ENCODE measurements at regions not wholly inside any gene's neighbourhood (a gene's known extent, or its start where the extent isn't known, plus 50 kb on each side); places are given as distances from the start of the nearest gene placed in this dataset.

GRCh38 chr16:72236866-72237265 is 64.9 kb upstream of the PMFBP1 start:
- Histone ChIP-seq H3K4me3 (ENCODE audit: low read depth, low read length) (no peak overlapping the region), H3K27ac (ENCODE audit: extremely low read depth, low read depth, low read length) (no peak overlapping the region), H3K9me3 (ENCODE audit: control insufficient read depth, insufficient read depth, low read depth, low read length) (no peaks in the 10 kb centered on the region), H3K36me3 (ENCODE audit: control insufficient read depth in 2 of 2, insufficient read depth in 1 of 2, low read length in 2 of 2) (no peaks in the 10 kb centered on the region), H3K4me1 (ENCODE audit: control insufficient read depth, insufficient read depth, low read length) (no peaks in the 10 kb centered on the region)
- CTCF ChIA-PET: no interaction called here
- TF ChIP-seq TCF7L2 (IDR thresholded peaks at IDR 0.05; ENCODE audit: borderline replicate concordance, low read depth, low read length): no peak
- no peak for TF ChIP-seq AEBP2 (tag by site-specific recombination; IDR thresholded peaks at IDR 0.05; ENCODE audit: borderline replicate concordance)
- no peak for TF ChIP-seq ZNF155 (tag by site-specific recombination; IDR thresholded peaks at IDR 0.05)
- no peak for TF ChIP-seq HOXD13 (CRISPR knock-in tag; IDR thresholded peaks at IDR 0.05; ENCODE audit: borderline replicate concordance)
- TF ChIP-seq ZNF248 (tag by site-specific recombination; IDR thresholded peaks at IDR 0.05): no peak
- POLR2A ChIA-PET: no interaction called here

GRCh38 chr16:72234387-72234786 is 62.4 kb upstream of the PMFBP1 start:
- no peaks in the 10 kb centered on the region for H3K9me3 ChIP-seq (ENCODE audit: control insufficient read depth, insufficient read depth, low read depth, low read length)
- H3K4me3 ChIP-seq (ENCODE audit: low read depth, low read length): no peak overlapping the region
- no peaks in the 10 kb centered on the region for H3K4me1 ChIP-seq (ENCODE audit: control insufficient read depth, insufficient read depth, low read length)
- H3K36me3 ChIP-seq (ENCODE audit: control insufficient read depth in 2 of 2, insufficient read depth in 1 of 2, low read length in 2 of 2): no peaks in the 10 kb centered on the region
- H3K27ac ChIP-seq (ENCODE audit: extremely low read depth, low read depth, low read length): no peak overlapping the region
- ChIA-PET CTCF (no interaction called here), POLR2A (no interaction called here)
- TF ChIP-seq PRDM10 (tag by site-specific recombination; IDR thresholded peaks at IDR 0.05): no peak

- H3K4me1 ChIP-seq (ENCODE audit: control insufficient read depth, insufficient read depth, low read length): no peaks in the 10 kb centered on the region
- ChIA-PET POLR2A (no interaction called here), CTCF (interaction anchor here (0.6 kb wide), 1 partner anchor 97 kb away, joined by 3 read pairs; no protein-coding TSS in a partner anchor)
- no peaks in the 10 kb centered on the region for H3K9me3 ChIP-seq (ENCODE audit: control insufficient read depth, insufficient read depth, low read depth, low read length)
- H3K36me3 ChIP-seq (ENCODE audit: control insufficient read depth in 2 of 2, insufficient read depth in 1 of 2, low read length in 2 of 2): no peaks in the 10 kb centered on the region
- H3K4me3 ChIP-seq (ENCODE audit: low read depth, low read length): no peak overlapping the region
- H3K27ac ChIP-seq (ENCODE audit: extremely low read depth, low read depth, low read length): no peak overlapping the region
- no peak for TF ChIP-seq ELK4 (IDR thresholded peaks at IDR 0.05; ENCODE audit: borderline replicate concordance, low read depth, low read length)
- TF ChIP-seq ZBTB1 (tag by site-specific recombination; IDR thresholded peaks at IDR 0.05): no peak
- TF ChIP-seq ZNF837 (tag by site-specific recombination; IDR thresholded peaks at IDR 0.05): no peak
- no peak for TF ChIP-seq ZNF157 (tag by site-specific recombination; IDR thresholded peaks at IDR 0.05)
Observed at GRCh38 chr16:72228014-72228413, 56.1 kb upstream of the PMFBP1 start.

GRCh38 chr16:72226136-72226535 is 54.2 kb upstream of the PMFBP1 start:
- no peaks in the 10 kb centered on the region for H3K9me3 ChIP-seq (ENCODE audit: control insufficient read depth, insufficient read depth, low read depth, low read length)
- H3K36me3 ChIP-seq (ENCODE audit: control insufficient read depth in 2 of 2, insufficient read depth in 1 of 2, low read length in 2 of 2): no peaks in the 10 kb centered on the region
- H3K27ac ChIP-seq (ENCODE audit: extremely low read depth, low read depth, low read length): no peak overlapping the region
- no peak for TF ChIP-seq ZNF530 (tag by site-specific recombination; IDR thresholded peaks at IDR 0.05; ENCODE audit: low read depth)
- no peak for TF ChIP-seq ZNF488 (tag by site-specific recombination; IDR thresholded peaks at IDR 0.05)
- POLR2A ChIA-PET: no interaction called here
- H3K4me3 ChIP-seq (ENCODE audit: low read depth, low read length): no peak overlapping the region
- CTCF ChIA-PET: no interaction called here
- H3K4me1 ChIP-seq (ENCODE audit: control insufficient read depth, insufficient read depth, low read length): no peaks in the 10 kb centered on the region
